Spinal cord (tissue), 9 donors: ENCODE measurements at regions not wholly inside any gene's neighbourhood (a gene's known extent, or its start where the extent isn't known, plus 50 kb on each side); places are given as distances from the start of the nearest gene placed in this dataset.

Experiments
- DNase-seq, 6 donors: peaks; one replicate each; pipeline versions ENCODE4 v3.0.0 to v3.0.0-alpha.2; 2013 to 2015; ENCODE audit warnings: low spot score in 6 of 6, low read depth in 4 of 6
- H3K27ac ChIP-seq: one replicate; pipeline ENCODE4 v1.5.1; 2013; ENCODE audit warnings: low read depth, low read length, control low read depth
- H3K27me3 ChIP-seq: one replicate; pipeline ENCODE4 v1.6.1; 2013; ENCODE audit warnings: low read length; ENCODE audit not compliant: control insufficient read depth, insufficient read depth
- H3K36me3 ChIP-seq: one replicate; pipeline ENCODE4 v1.6.1; 2013; ENCODE audit warnings: low read length; ENCODE audit not compliant: control insufficient read depth, insufficient read depth
- H3K4me1 ChIP-seq: one replicate; pipeline ENCODE4 v1.6.1; 2013; ENCODE audit warnings: low read length; ENCODE audit not compliant: control insufficient read depth, insufficient read depth
- H3K4me3 ChIP-seq: one replicate; pipeline ENCODE4 v1.5.1; 2013; ENCODE audit warnings: low read depth, low read length, control low read depth
- H3K9me3 ChIP-seq: one replicate; pipeline ENCODE4 v1.6.1; 2013; ENCODE audit warnings: low read length; ENCODE audit not compliant: control insufficient read depth, insufficient read depth
- WGBS: methylation state at CpG from one replicate; pipeline ENCODE4 v1.1.5; 2013; ENCODE audit warnings: missing lambda C conversion rate; ENCODE audit not compliant: insufficient coverage; 5-methylcytosine and 5-hydroxymethylcytosine counted together
- donor health status: healthy.

GRCh38 chr14:22122829-22123560, 449.4 kb upstream of the OR4E1 start:
- no peak for DNase-seq
- no CpG with 5 or more reads among the region's 3 CpGs for WGBS
- Histone ChIP-seq H3K27ac (no peak overlapping the region), H3K36me3 (no peaks in the 10 kb centered on the region), H3K9me3 (no peaks in the 10 kb centered on the region), H3K4me1 (no peaks in the 10 kb centered on the region), H3K27me3 (no peaks in the 10 kb centered on the region), H3K4me3 (no peak overlapping the region)

- peak in 1 of 6 donors; percentile 45 for DNase-seq
- no peaks in the 10 kb centered on the region for H3K27me3 ChIP-seq
- H3K36me3 ChIP-seq, result no peaks in the 10 kb centered on the region
- WGBS, result no CpG with 5 or more reads among the region's 4 CpGs
- no peak overlapping the region for H3K27ac ChIP-seq
- H3K4me1 ChIP-seq, result no peaks in the 10 kb centered on the region
- H3K4me3 ChIP-seq, result no peak overlapping the region
- H3K9me3 ChIP-seq, result no peaks in the 10 kb centered on the region
Measured at GRCh38 chr14:22122227-22122818, 448.7 kb upstream of the OR4E1 start.

GRCh38 chr14:22118899-22119477, 445.4 kb upstream of the OR4E1 start:
- H3K36me3 ChIP-seq, result no peaks in the 10 kb centered on the region
- no peaks in the 10 kb centered on the region for H3K9me3 ChIP-seq
- 83% methylated on average over 1 of the region's 3 CpGs for WGBS
- no peak overlapping the region for H3K4me3 ChIP-seq
- no peak overlapping the region for H3K27ac ChIP-seq
- no peaks in the 10 kb centered on the region for H3K4me1 ChIP-seq
- DNase-seq, result peak in 1 of 6 donors; percentile 33
- H3K27me3 ChIP-seq, result no peaks in the 10 kb centered on the region

GRCh38 chr14:22113401-22113800, 439.8 kb upstream of the OR4E1 start:
- Histone ChIP-seq H3K27ac (no peak overlapping the region), H3K4me3 (no peak overlapping the region), H3K27me3 (no peaks in the 10 kb centered on the region), H3K9me3 (no peaks in the 10 kb centered on the region), H3K36me3 (no peaks in the 10 kb centered on the region), H3K4me1 (no peaks in the 10 kb centered on the region)
- no peak for DNase-seq
- WGBS, result 89% methylated on average over 12 of the region's 13 CpGs

GRCh38 chr14:22112004-22112403, 438.4 kb upstream of the OR4E1 start:
- Histone ChIP-seq H3K4me3 (no peak overlapping the region), H3K36me3 (no peaks in the 10 kb centered on the region), H3K4me1 (no peaks in the 10 kb centered on the region), H3K9me3 (no peaks in the 10 kb centered on the region), H3K27ac (no peak overlapping the region), H3K27me3 (no peaks in the 10 kb centered on the region)
- no peak for DNase-seq
- WGBS, result 83% methylated on average over 1 of the region's 3 CpGs

- H3K4me3 ChIP-seq, result no peak overlapping the region
- H3K4me1 ChIP-seq, result no peaks in the 10 kb centered on the region
- H3K9me3 ChIP-seq, result no peaks in the 10 kb centered on the region
- H3K27ac ChIP-seq, result no peak overlapping the region
- H3K36me3 ChIP-seq, result no peaks in the 10 kb centered on the region
- DNase-seq, result no peak
- H3K27me3 ChIP-seq, result no peaks in the 10 kb centered on the region
Measured at GRCh38 chr14:22107753-22108152, 434.1 kb upstream of the OR4E1 start.

- DNase-seq, result no peak
- WGBS, result 20% methylated on average over 1 of the region's 8 CpGs
Measured at GRCh38 chr14:22106700-22107697, 433.4 kb upstream of the OR4E1 start.

GRCh38 chr14:22105624-22106006, 432.0 kb upstream of the OR4E1 start:
- no peak for DNase-seq
- Histone ChIP-seq H3K4me3 (no peak overlapping the region), H3K27me3 (no peaks in the 10 kb centered on the region), H3K4me1 (no peaks in the 10 kb centered on the region), H3K9me3 (no peaks in the 10 kb centered on the region), H3K36me3 (no peaks in the 10 kb centered on the region), H3K27ac (no peak overlapping the region)
- 100% methylated on average over 1 of the region's 4 CpGs for WGBS

More at GRCh38 chr14:22106700-22107697, 433.4 kb upstream of the OR4E1 start:
- Histone ChIP-seq H3K36me3 (no peaks in the 10 kb centered on the region), H3K4me1 (no peaks in the 10 kb centered on the region), H3K4me3 (no peak overlapping the region), H3K27ac (no peak overlapping the region), H3K9me3 (no peaks in the 10 kb centered on the region), H3K27me3 (no peaks in the 10 kb centered on the region)

- Histone ChIP-seq H3K27ac (no peak overlapping the region), H3K4me3 (no peak overlapping the region), H3K4me1 (no peaks in the 10 kb centered on the region), H3K27me3 (no peaks in the 10 kb centered on the region), H3K36me3 (no peaks in the 10 kb centered on the region), H3K9me3 (no peaks in the 10 kb centered on the region)
- 56% methylated on average over 4 of the region's 8 CpGs for WGBS
- DNase-seq, result peak in 1 of 6 donors; percentile 15
Measured at GRCh38 chr14:22105006-22105623, 431.5 kb upstream of the OR4E1 start.
